ENCODE measurements at regions not wholly inside any gene's neighbourhood (a gene's known extent, or its start where the extent isn't known, plus 50 kb on each side); places are given as distances from the start of the nearest gene placed in this dataset.
"Not testable (repeated sequence)": the region's sequence is repeated elsewhere in the genome, so short reads cannot be mapped to it uniquely, and the experiment has no call there.

GRCh38 chr2:208751663-208752415 is 345.2 kb downstream of the PTH2R start:
- H3K4me1 ChIP-seq (replicated peaks in 1 of 4; ENCODE audit: control insufficient read depth in 3 of 4, insufficient read depth in 4 of 4, low read length in 3 of 4); H3K27ac ChIP-seq (ENCODE audit: low read depth, low read length); H3K27me3 ChIP-seq (replicated peaks in 1 of 4; ENCODE audit: control insufficient read depth in 3 of 4, extremely low read depth in 1 of 4, insufficient read depth in 3 of 4, low read length in 3 of 4); H2BK5ac ChIP-seq (ENCODE audit: low read depth, low read length); H4K91ac ChIP-seq (replicated peaks; ENCODE audit: insufficient read length, low read length); H4K8ac ChIP-seq (ENCODE audit: extremely low read depth, insufficient read depth, low read length); H3K23ac ChIP-seq (ENCODE audit: insufficient read length); H2AK5ac ChIP-seq (ENCODE audit: low read depth, low read length); H3K9me3 ChIP-seq (ENCODE audit: insufficient read depth in 2 of 2, low read depth in 1 of 2, low read length in 1 of 2); H4K5ac ChIP-seq (ENCODE audit: insufficient read length, low read depth, low read length); H2BK12ac ChIP-seq (ENCODE audit: low read depth, low read length); H3K4me2 ChIP-seq (ENCODE audit: insufficient read depth in 1 of 2, low read depth in 2 of 2, low read length in 2 of 2); H2BK120ac ChIP-seq (replicated peaks; ENCODE audit: low read depth, low read length); H3K4ac ChIP-seq (replicated peaks; ENCODE audit: insufficient read length, low read depth, low read length); H2BK15ac ChIP-seq (ENCODE audit: low read length); CTCF ChIA-PET (ENCODE audit: partially characterized antibody); H3K56ac ChIP-seq (replicated peaks; ENCODE audit: insufficient read length, low read depth, low read length); H3K79me1 ChIP-seq (ENCODE audit: low read depth, low read length); H3K79me2 ChIP-seq (ENCODE audit: control insufficient read depth in 1 of 2, insufficient read depth in 2 of 2, low read length in 2 of 2); POLR2A ChIA-PET (ENCODE audit: partially characterized antibody); H3K14ac ChIP-seq (ENCODE audit: insufficient read length); H3K9ac ChIP-seq (replicated peaks in 1 of 4; ENCODE audit: extremely low read depth in 1 of 4, low read depth in 3 of 4, low read length in 3 of 4); H2AFZ ChIP-seq (ENCODE audit: low read length); H3K23me2 ChIP-seq (ENCODE audit: low read depth, low read length); FAIRE-seq; H2BK20ac ChIP-seq (ENCODE audit: low read length); H3K36me3 ChIP-seq (ENCODE audit: control insufficient read depth in 2 of 4, insufficient read depth in 4 of 4, low read length in 3 of 4); H4K20me1 ChIP-seq (replicated peaks in 1 of 2; ENCODE audit: control insufficient read depth in 1 of 2, insufficient read depth in 2 of 2, low read length in 2 of 2); H3K4me3 ChIP-seq (ENCODE audit: extremely low read depth in 1 of 4, insufficient read depth in 2 of 4, low read depth in 3 of 4, low read length in 4 of 4); DNase-seq (ENCODE audit: low read depth in 1 of 2, low spot score in 2 of 2); H3K18ac ChIP-seq (ENCODE audit: extremely low read depth, low read length): not testable (repeated sequence)
- WGBS, 2 experiments (ENCODE audit: extremely low coverage in 1 of 2, insufficient coverage in 1 of 2, insufficient read length in 1 of 2, insufficient replicate concordance in 2 of 2, low coverage in 1 of 2, low lambda C conversion rate in 2 of 2, missing lambda C conversion rate in 1 of 2) = 91% methylated on average over 19 of the region's 21 CpGs; no CpG with 5 or more reads in 1 of the 2 experiments
